B cell (primary cell): ENCODE measurements at regions not wholly inside any gene's neighbourhood (a gene's known extent, or its start where the extent isn't known, plus 50 kb on each side); places are given as distances from the start of the nearest gene placed in this dataset.

Source experiments
- ATAC-seq: fragments of 200-7000 bp; cut with Tn5 transposase; one replicate; pipeline ENCODE4 v1.10.0; 2021; ENCODE audit warnings: low read depth, mild to moderate bottlenecking, moderate number of reproducible peaks, moderate library complexity
- CTCF ChIA-PET: fragments of 350-600 bp; sonication (Branson Sonifier 250); formaldehyde crosslinking; loops from one replicate; lab custom pipeline; 2021; ENCODE audit warnings: antibody characterized with exemption, inconsistent platforms; lab: Charles Lee
- POLR2A ChIA-PET: fragments of 350-600 bp; sonication (Branson Sonifier 250); formaldehyde crosslinking; loops from one replicate; lab custom pipeline; 2021; ENCODE audit warnings: antibody characterized with exemption; lab: Charles Lee
- DNase-seq: peaks from one replicate; pipeline ENCODE4 v3.0.0; 2013
- H2AFZ ChIP-seq: 2 replicates; pipeline ENCODE4 v1.6.1; 2012; ENCODE audit warnings: mild to moderate bottlenecking, low read depth, low read length; ENCODE audit not compliant: insufficient read depth, poor library complexity, severe bottlenecking
- H3K27ac ChIP-seq, 2 donors: 1 replicate in 1 of 2; 2 replicates in 1 of 2; pipeline ENCODE4 v1.5.1; 2012 to 2013; ENCODE audit warnings: low read length in 2 of 2, mild to moderate bottlenecking in 2 of 2, moderate library complexity in 1 of 2
- H3K27me3 ChIP-seq, 4 experiments: fragments of 200-600 bp in 1 of 4; sonication (generic) in 1 of 4; replicated peaks in 1 of 4; 1 replicate in 2 of 4; 2 replicates in 2 of 4; pipeline versions ENCODE4 v1.6.1 to v1.7.0; 2013 to 2016; ENCODE audit warnings: low read length in 3 of 4, mild to moderate bottlenecking in 2 of 4, mixed read lengths in 1 of 4, moderate library complexity in 1 of 4; ENCODE audit not compliant: insufficient read depth in 4 of 4, control insufficient read depth in 3 of 4; ENCODE audit errors: control extremely low read depth in 1 of 4
- H3K36me3 ChIP-seq, 2 experiments: replicated peaks in 1 of 2; 1 replicate in 1 of 2; 2 replicates in 1 of 2; pipeline versions ENCODE4 v1.6.1 to v1.7.1; 2013; ENCODE audit warnings: low read length in 1 of 2; ENCODE audit not compliant: insufficient read depth in 2 of 2, control insufficient read depth in 1 of 2; ENCODE audit errors: control extremely low read depth in 1 of 2, extremely low read depth in 1 of 2
- H3K4me1 ChIP-seq, 2 donors: fragments of 200-600 bp in 1 of 2; sonication (generic) in 1 of 2; 1 replicate in 1 of 2; 2 replicates in 1 of 2; pipeline versions ENCODE4 v1.5.1 to v1.6.1; 2013 to 2017; ENCODE audit warnings: low read length in 2 of 2; ENCODE audit not compliant: control insufficient read depth in 2 of 2, insufficient read depth in 2 of 2
- H3K4me2 ChIP-seq: replicated peaks from 2 replicates; pipeline ENCODE3; 2012; ENCODE audit warnings: mild to moderate bottlenecking, low read depth, low read length; ENCODE audit not compliant: poor library complexity, severe bottlenecking
- H3K4me3 ChIP-seq, 5 experiments: fragments of 200-600 bp in 1 of 5; sonication (generic) in 1 of 5; 1 replicate in 3 of 5; 2 replicates in 2 of 5; pipeline versions ENCODE4 v1.5.1 to v1.7.0; 2011 to 2016; ENCODE audit warnings: low read length in 4 of 5, mild to moderate bottlenecking in 4 of 5, low read depth in 2 of 5, control low read depth in 1 of 5, moderate library complexity in 1 of 5; ENCODE audit not compliant: insufficient read depth in 1 of 5; ENCODE audit errors: control extremely low read depth in 1 of 5, extremely low read depth in 1 of 5
- H3K79me2 ChIP-seq: fragments of 200-600 bp; sonication (generic); one replicate; pipeline ENCODE4 v1.6.0; 2016; ENCODE audit warnings: low read length; ENCODE audit not compliant: control insufficient read depth, insufficient read depth
- H3K9ac ChIP-seq: fragments of 200-600 bp; sonication (generic); 2 replicates; pipeline ENCODE4 v1.6.1; 2017; ENCODE audit warnings: mild to moderate bottlenecking, low read length, moderate library complexity
- H3K9me3 ChIP-seq, 3 donors: one replicate each; pipeline versions ENCODE4 v1.6.1 to v1.7.1; 2013; ENCODE audit warnings: low read length in 2 of 3; ENCODE audit not compliant: control insufficient read depth in 2 of 3, insufficient read depth in 1 of 3; ENCODE audit errors: control extremely low read depth in 1 of 3
- H4K20me1 ChIP-seq: 2 replicates; pipeline ENCODE4 v1.6.0; 2012; ENCODE audit warnings: mild to moderate bottlenecking, low read length; ENCODE audit not compliant: insufficient read depth, control insufficient read depth, poor library complexity, severe bottlenecking
- H3K27ac Mint-ChIP-seq: one replicate; pipeline ENCODE4 v1.8.0; 2021; ENCODE audit warnings: mixed read lengths
- H3K27me3 Mint-ChIP-seq: one replicate; pipeline ENCODE4 v1.8.0; 2021; ENCODE audit warnings: mixed read lengths
- H3K4me1 Mint-ChIP-seq: one replicate; pipeline ENCODE4 v1.8.0; 2021; ENCODE audit warnings: mixed read lengths
- H3K4me3 Mint-ChIP-seq: one replicate; pipeline ENCODE4 v1.8.0; 2021; ENCODE audit warnings: mixed read lengths
- H3K9me3 Mint-ChIP-seq: one replicate; pipeline ENCODE4 v1.8.0; 2022; ENCODE audit warnings: mixed read lengths; ENCODE audit not compliant: insufficient read depth
- CTCF ChIP-seq: fragments of 200-600 bp; IDR thresholded peaks from one replicate; pipeline ENCODE4 v1.8.0; 2022; ENCODE audit warnings: antibody characterized with exemption, mild to moderate bottlenecking
- EZH2 ChIP-seq: IDR thresholded peaks from 2 replicates; pipeline ENCODE4 v1.6.1; 2012; ENCODE audit warnings: borderline replicate concordance, low read depth, mild to moderate bottlenecking, moderate library complexity, low read length; ENCODE audit not compliant: insufficient read depth, poor library complexity, severe bottlenecking
- WGBS: methylation state at CpG from one replicate; pipeline ENCODE4 v1.1.5; 2013; ENCODE audit warnings: missing lambda C conversion rate; ENCODE audit not compliant: insufficient coverage; 5-methylcytosine and 5-hydroxymethylcytosine counted together
- intact Hi-C: fragments of 100-400 bp; cut with micrococcal nuclease; formaldehyde crosslinking; loops from one replicate; pipeline ENCODE4 v1.10.0; 2022

DNA sequence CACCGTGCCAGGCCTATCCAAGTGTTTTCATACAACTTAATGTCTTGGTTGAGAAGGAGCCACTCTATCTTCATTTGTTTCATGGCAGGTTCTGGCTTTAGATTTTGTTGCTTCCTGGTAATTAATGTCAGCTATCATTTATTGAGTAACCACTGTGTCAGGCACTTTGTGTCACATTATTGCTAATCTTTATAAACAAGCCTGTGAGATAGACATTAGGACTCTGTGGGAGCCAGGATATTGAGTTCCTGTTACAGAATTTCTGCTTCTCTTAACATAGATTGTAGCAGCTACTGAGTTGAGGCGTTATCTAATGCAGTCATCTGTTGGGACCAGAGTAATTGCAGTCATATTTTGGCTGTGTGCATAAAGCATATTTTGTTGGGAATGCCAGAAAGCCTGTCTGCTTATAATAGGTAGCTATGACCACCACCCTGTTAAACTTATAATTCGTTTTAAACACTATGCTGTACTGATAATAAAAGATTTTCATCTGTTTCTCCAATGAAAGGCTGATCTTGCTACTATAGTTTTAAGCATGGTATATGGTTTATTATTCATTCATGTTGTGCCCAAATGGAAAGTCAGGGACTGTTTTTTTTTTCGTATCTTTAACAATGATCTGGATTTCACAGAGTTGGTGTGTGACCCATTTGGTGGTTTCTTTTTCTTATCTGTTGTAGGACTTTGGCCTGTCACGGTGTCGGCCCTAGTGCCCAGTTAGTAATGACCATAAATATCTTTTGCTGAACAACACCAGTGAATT is 432.6 kb downstream of the PCNX1 start:
- no peak overlapping the region for H3K27ac Mint-ChIP-seq
- ChIA-PET POLR2A (interaction anchor here (0.6 kb wide), 1 partner anchor 25 kb away, joined by 4 read pairs; no protein-coding TSS in a partner anchor), CTCF (interaction anchor here (0.7 to 1.0 kb wide), 3 partner anchors 9 to 433 kb away, joined by 3 read pairs; no protein-coding TSS in a partner anchor)
- no peak for ATAC-seq
- Histone ChIP-seq H2AFZ (no peak overlapping the region), H3K36me3 (peaks cover 2 to 6% of the 10 kb centered on the region in 2 experiments), H3K4me1 (peaks cover 4 to 9% of the 10 kb centered on the region in 2 donors), H3K79me2 (peaks cover 99% of the 10 kb centered on the region), H3K9ac (no peak overlapping the region), H3K9me3 (no peaks in the 10 kb centered on the region), H3K4me2 (no peak overlapping the region), H3K4me3 (no peak overlapping the region), H3K27me3 (no peaks in the 10 kb centered on the region), H3K27ac (no peak overlapping the region), H4K20me1 (peaks cover 55% of the 10 kb centered on the region)
- H3K4me1 Mint-ChIP-seq = peaks cover 77% of the 10 kb centered on the region
- intact Hi-C loops = no loop called here
- TF ChIP-seq CTCF (no peak), EZH2 (no peak)
- no peaks in the 10 kb centered on the region for H3K27me3 Mint-ChIP-seq
- no peak overlapping the region for H3K4me3 Mint-ChIP-seq
- peaks cover 3% of the 10 kb centered on the region for H3K9me3 Mint-ChIP-seq
- WGBS = 100% methylated on average over 2 of the region's 6 CpGs
- no peak for DNase-seq

DNA sequence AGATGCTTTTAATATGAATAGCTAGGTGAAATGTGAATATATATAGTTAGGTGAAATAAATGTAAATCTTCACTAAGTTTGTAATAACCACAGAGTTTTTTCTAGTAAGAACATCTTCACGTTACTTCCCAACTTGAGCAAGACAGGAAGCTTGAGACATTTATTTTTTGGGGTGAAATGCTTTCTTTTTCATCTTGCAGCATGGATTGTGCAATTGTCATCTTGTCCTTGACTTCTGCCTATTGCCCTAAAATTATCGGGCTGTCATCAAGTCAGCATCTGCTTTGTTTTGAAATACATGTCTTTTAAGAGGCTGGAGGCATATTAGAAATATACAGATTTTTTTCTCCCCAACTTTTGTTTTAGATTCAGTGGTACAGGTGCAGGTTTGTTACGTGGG is 433.9 kb downstream of the PCNX1 start:
- H3K9me3 ChIP-seq = no peaks in the 10 kb centered on the region
- intact Hi-C loops = no loop called here
- H3K27ac ChIP-seq = no peak overlapping the region
- no peak for ATAC-seq
- peaks cover 3% of the 10 kb centered on the region for H3K9me3 Mint-ChIP-seq
- H3K4me3 Mint-ChIP-seq = no peak overlapping the region
- POLR2A ChIA-PET = no interaction called here
- peaks cover 0 to 6% of the 10 kb centered on the region in 2 experiments for H3K36me3 ChIP-seq
- H3K4me2 ChIP-seq = no peak overlapping the region
- no CpG with 5 or more reads among the region's 3 CpGs for WGBS
- peaks cover 9 to 10% of the 10 kb centered on the region in 2 donors for H3K4me1 ChIP-seq
- no peak for DNase-seq
- TF ChIP-seq EZH2 (no peak), CTCF (no peak)
- H3K9ac ChIP-seq = no peak overlapping the region
- peaks cover 97% of the 10 kb centered on the region for H3K79me2 ChIP-seq
- CTCF ChIA-PET = interaction anchor here (1.3 to 2.2 kb wide), 2 partner anchors 17 to 63 kb away, joined by 3 to 11 read pairs; no protein-coding TSS in a partner anchor
- H3K27me3 ChIP-seq = no peaks in the 10 kb centered on the region
- H3K4me3 ChIP-seq = no peak overlapping the region
- H4K20me1 ChIP-seq = peaks cover 55% of the 10 kb centered on the region
- no peaks in the 10 kb centered on the region for H3K27me3 Mint-ChIP-seq
- no peak overlapping the region for H3K27ac Mint-ChIP-seq
- H2AFZ ChIP-seq = no peak overlapping the region
- H3K4me1 Mint-ChIP-seq = peaks cover 74% of the 10 kb centered on the region
